Transverse colon (tissue), 4 donors: ENCODE measurements at regions not wholly inside any gene's neighbourhood (a gene's known extent, or its start where the extent isn't known, plus 50 kb on each side); places are given as distances from the start of the nearest gene placed in this dataset.

Experiments used
- CTCF ChIP-seq, 5 experiments: fragments of 200-600 bp in 3 of 5; fragments of 450-650 bp in 2 of 5; sonication (generic) in 3 of 5; IDR thresholded peaks; 1 replicate in 2 of 5; 2 replicates in 3 of 5; pipeline ENCODE4 v1.5.1; 2016 to 2017; ENCODE audit warnings: antibody characterized with exemption in 5 of 5, inconsistent platforms in 3 of 5, mild to moderate bottlenecking in 2 of 5, moderate library complexity in 1 of 5
- POLR2AphosphoS5 ChIP-seq, 3 donors: sonication (generic); formaldehyde crosslinking; IDR thresholded peaks; one replicate each; pipeline ENCODE4 v1.6.1; 2016; ENCODE audit warnings: antibody characterized with exemption in 3 of 3

DNA sequence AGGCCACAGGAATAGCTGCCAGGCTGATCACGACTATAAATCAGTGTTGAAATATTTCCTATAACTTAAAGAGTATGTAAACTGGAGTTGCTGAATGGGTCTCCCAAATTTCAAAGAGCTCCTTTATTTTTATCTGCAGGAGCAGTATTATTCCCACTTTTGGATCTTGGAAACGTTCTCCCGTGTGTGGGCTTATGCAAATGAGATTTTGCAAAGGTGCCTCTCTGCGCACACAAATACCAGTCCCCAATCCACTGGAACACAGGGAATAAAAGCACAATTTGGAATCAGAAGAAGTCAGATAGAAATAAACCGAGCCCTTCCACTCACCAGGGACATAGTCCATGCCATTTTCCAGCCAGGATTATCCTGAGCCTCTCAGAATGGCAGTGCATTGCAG, 350.2 kb upstream of the CELF2 start:
- no peak for TF ChIP-seq CTCF (IDR thresholded peaks at IDR 0.05)
- TF ChIP-seq POLR2AphosphoS5 (IDR thresholded peaks at IDR 0.05) = no peak
